Ishikawa (cell line): ENCODE measurements at regions not wholly inside any gene's neighbourhood (a gene's known extent, or its start where the extent isn't known, plus 50 kb on each side); places are given as distances from the start of the nearest gene placed in this dataset.

Source experiments
- EGR1 ChIP-seq: IDR thresholded peaks from 2 replicates; pipeline ENCODE4 v1.6.1; 2012
- EP300 ChIP-seq: IDR thresholded peaks from 2 replicates; pipeline ENCODE4 v1.6.1; 2012; ENCODE audit warnings: borderline replicate concordance
- FOXM1 ChIP-seq: IDR thresholded peaks from 2 replicates; pipeline ENCODE4 v1.6.1; 2012; ENCODE audit warnings: low read depth, borderline replicate concordance
- TAF1 ChIP-seq: IDR thresholded peaks from 2 replicates; pipeline ENCODE4 v1.6.1; 2012; ENCODE audit warnings: low read depth, mild to moderate bottlenecking
- TCF12 ChIP-seq: IDR thresholded peaks from 2 replicates; pipeline ENCODE4 v1.6.1; 2012; ENCODE audit warnings: low read depth
- ZBTB7A ChIP-seq: IDR thresholded peaks from 2 replicates; pipeline ENCODE4 v1.6.1; 2012; ENCODE audit warnings: low read depth
- TF ChIP-seq, protein P1 (sequence below): IDR thresholded peaks from 2 replicates; pipeline ENCODE4 v1.6.1; 2012; ENCODE audit warnings: low read depth, mild to moderate bottlenecking
- TF ChIP-seq, protein P2 (sequence below): IDR thresholded peaks from 2 replicates; pipeline ENCODE4 v1.6.1; 2012
- TF ChIP-seq, protein P3 (sequence below): IDR thresholded peaks from 2 replicates; pipeline ENCODE4 v1.6.1; 2012

DNA sequence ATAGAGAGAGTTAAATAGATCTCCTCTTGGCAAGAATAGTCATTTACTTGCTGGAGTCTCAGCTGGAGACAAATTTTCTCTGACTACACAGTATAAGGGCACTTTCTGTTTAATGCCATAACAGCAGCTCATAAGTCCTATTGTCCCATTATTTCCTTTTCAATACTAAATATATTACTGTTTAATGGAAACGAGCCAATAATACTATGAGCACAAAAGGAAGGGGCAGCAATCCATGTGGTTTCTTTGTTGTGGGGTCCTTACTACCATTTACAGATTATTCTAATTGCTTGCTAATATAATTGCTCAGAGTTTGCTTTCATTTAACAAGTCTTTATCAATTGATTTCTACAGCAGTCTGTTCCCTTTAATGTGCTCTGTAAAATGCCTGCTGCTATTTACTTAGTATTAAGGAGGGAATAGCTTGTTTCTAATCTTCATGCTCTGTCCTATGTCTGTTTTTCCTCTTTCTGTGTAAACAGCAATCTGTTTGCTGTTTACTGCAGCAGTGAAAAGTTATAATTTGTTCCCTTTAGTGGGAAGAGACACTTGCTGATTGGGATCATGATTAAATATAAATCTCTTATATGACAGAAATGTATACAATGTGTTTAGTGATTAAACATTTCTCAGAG is 296.2 kb upstream of the SMIM30 start:
- TF ChIP-seq FOXM1 (no peak), TAF1 (no peak), ZBTB7A (no peak), EGR1 (no peak), EP300 (no peak), TCF12 (no peak)
- TF ChIP-seq, protein P1, sequence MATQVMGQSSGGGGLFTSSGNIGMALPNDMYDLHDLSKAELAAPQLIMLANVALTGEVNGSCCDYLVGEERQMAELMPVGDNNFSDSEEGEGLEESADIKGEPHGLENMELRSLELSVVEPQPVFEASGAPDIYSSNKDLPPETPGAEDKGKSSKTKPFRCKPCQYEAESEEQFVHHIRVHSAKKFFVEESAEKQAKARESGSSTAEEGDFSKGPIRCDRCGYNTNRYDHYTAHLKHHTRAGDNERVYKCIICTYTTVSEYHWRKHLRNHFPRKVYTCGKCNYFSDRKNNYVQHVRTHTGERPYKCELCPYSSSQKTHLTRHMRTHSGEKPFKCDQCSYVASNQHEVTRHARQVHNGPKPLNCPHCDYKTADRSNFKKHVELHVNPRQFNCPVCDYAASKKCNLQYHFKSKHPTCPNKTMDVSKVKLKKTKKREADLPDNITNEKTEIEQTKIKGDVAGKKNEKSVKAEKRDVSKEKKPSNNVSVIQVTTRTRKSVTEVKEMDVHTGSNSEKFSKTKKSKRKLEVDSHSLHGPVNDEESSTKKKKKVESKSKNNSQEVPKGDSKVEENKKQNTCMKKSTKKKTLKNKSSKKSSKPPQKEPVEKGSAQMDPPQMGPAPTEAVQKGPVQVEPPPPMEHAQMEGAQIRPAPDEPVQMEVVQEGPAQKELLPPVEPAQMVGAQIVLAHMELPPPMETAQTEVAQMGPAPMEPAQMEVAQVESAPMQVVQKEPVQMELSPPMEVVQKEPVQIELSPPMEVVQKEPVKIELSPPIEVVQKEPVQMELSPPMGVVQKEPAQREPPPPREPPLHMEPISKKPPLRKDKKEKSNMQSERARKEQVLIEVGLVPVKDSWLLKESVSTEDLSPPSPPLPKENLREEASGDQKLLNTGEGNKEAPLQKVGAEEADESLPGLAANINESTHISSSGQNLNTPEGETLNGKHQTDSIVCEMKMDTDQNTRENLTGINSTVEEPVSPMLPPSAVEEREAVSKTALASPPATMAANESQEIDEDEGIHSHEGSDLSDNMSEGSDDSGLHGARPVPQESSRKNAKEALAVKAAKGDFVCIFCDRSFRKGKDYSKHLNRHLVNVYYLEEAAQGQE, result no peak
- TF ChIP-seq, protein P2, sequence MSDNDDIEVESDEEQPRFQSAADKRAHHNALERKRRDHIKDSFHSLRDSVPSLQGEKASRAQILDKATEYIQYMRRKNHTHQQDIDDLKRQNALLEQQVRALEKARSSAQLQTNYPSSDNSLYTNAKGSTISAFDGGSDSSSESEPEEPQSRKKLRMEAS, result no peak
- TF ChIP-seq, protein P3, sequence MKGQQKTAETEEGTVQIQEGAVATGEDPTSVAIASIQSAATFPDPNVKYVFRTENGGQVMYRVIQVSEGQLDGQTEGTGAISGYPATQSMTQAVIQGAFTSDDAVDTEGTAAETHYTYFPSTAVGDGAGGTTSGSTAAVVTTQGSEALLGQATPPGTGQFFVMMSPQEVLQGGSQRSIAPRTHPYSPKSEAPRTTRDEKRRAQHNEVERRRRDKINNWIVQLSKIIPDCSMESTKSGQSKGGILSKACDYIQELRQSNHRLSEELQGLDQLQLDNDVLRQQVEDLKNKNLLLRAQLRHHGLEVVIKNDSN, result no peak
